ENCODE measurements at regions not wholly inside any gene's neighbourhood (a gene's known extent, or its start where the extent isn't known, plus 50 kb on each side); places are given as distances from the start of the nearest gene placed in this dataset.

GRCh38 chr10:4265964-4266363 lies 481.0 kb upstream of the KLF6 start:
- no peak for ATAC-seq (ENCODE audit: low read depth)
- no peaks in the 10 kb centered on the region for H3K9me3 ChIP-seq (ENCODE audit: severe bottlenecking)

GRCh38 chr10:4264209-4264865 lies 479.3 kb upstream of the KLF6 start:
- no peak for ATAC-seq (ENCODE audit: low read depth)
- Histone ChIP-seq H3K4me3 (ENCODE audit: severe bottlenecking) (no peak overlapping the region), H3K36me3 (ENCODE audit: low read depth) (no peaks in the 10 kb centered on the region), H3K27ac (ENCODE audit: poor library complexity, severe bottlenecking) (no peak overlapping the region), H3K9me3 (ENCODE audit: severe bottlenecking) (no peaks in the 10 kb centered on the region), H3K27me3 (ENCODE audit: insufficient read depth, poor library complexity, severe bottlenecking) (no peaks in the 10 kb centered on the region), H3K4me1 (ENCODE audit: insufficient read depth, poor library complexity, severe bottlenecking) (peaks cover 3% of the 10 kb centered on the region)
- no peak for TF ChIP-seq CTCF (IDR thresholded peaks at IDR 0.05; ENCODE audit: poor library complexity, severe bottlenecking)
- no peak for DNase-seq (ENCODE audit: low spot score)

More at GRCh38 chr10:4265964-4266363, 481.0 kb upstream of the KLF6 start:
- no peak overlapping the region for H3K27ac ChIP-seq (ENCODE audit: poor library complexity, severe bottlenecking)
- peaks cover 8% of the 10 kb centered on the region for H3K4me1 ChIP-seq (ENCODE audit: insufficient read depth, poor library complexity, severe bottlenecking)
- DNase-seq (ENCODE audit: low spot score) = no peak
- H3K36me3 ChIP-seq (ENCODE audit: low read depth) = no peaks in the 10 kb centered on the region
- H3K27me3 ChIP-seq (ENCODE audit: insufficient read depth, poor library complexity, severe bottlenecking) = no peaks in the 10 kb centered on the region
- TF ChIP-seq CTCF (IDR thresholded peaks at IDR 0.05; ENCODE audit: poor library complexity, severe bottlenecking) = no peak
- no peak overlapping the region for H3K4me3 ChIP-seq (ENCODE audit: severe bottlenecking)

- no peak overlapping the region for H3K27ac ChIP-seq (ENCODE audit: poor library complexity, severe bottlenecking)
- DNase-seq (ENCODE audit: low spot score) (no peak), ATAC-seq (ENCODE audit: low read depth) (no peak)
Observed at GRCh38 chr10:4263601-4263921, 478.6 kb upstream of the KLF6 start.

GRCh38 chr10:4262870-4263600 lies 478.0 kb upstream of the KLF6 start:
- H3K27me3 ChIP-seq (ENCODE audit: insufficient read depth, poor library complexity, severe bottlenecking) = no peaks in the 10 kb centered on the region
- H3K4me1 ChIP-seq (ENCODE audit: insufficient read depth, poor library complexity, severe bottlenecking) = peaks cover 3% of the 10 kb centered on the region
- DNase-seq (ENCODE audit: low spot score) = no peak
- TF ChIP-seq CTCF (IDR thresholded peaks at IDR 0.05; ENCODE audit: poor library complexity, severe bottlenecking) = no peak
- H3K27ac ChIP-seq (ENCODE audit: poor library complexity, severe bottlenecking) = no peak overlapping the region
- no peak overlapping the region for H3K4me3 ChIP-seq (ENCODE audit: severe bottlenecking)
- H3K36me3 ChIP-seq (ENCODE audit: low read depth) = no peaks in the 10 kb centered on the region
- ATAC-seq (ENCODE audit: low read depth) = no peak
- H3K9me3 ChIP-seq (ENCODE audit: severe bottlenecking) = no peaks in the 10 kb centered on the region

More at GRCh38 chr10:4263601-4263921, 478.6 kb upstream of the KLF6 start:
- Histone ChIP-seq H3K9me3 (ENCODE audit: severe bottlenecking) (no peaks in the 10 kb centered on the region), H3K27me3 (ENCODE audit: insufficient read depth, poor library complexity, severe bottlenecking) (no peaks in the 10 kb centered on the region), H3K36me3 (ENCODE audit: low read depth) (no peaks in the 10 kb centered on the region), H3K4me3 (ENCODE audit: severe bottlenecking) (no peak overlapping the region), H3K4me1 (ENCODE audit: insufficient read depth, poor library complexity, severe bottlenecking) (peaks cover 3% of the 10 kb centered on the region)
- no peak for TF ChIP-seq CTCF (IDR thresholded peaks at IDR 0.05; ENCODE audit: poor library complexity, severe bottlenecking)

GRCh38 chr10:4262449-4262848 lies 477.4 kb upstream of the KLF6 start:
- peaks cover 3% of the 10 kb centered on the region for H3K4me1 ChIP-seq (ENCODE audit: insufficient read depth, poor library complexity, severe bottlenecking)
- H3K27me3 ChIP-seq (ENCODE audit: insufficient read depth, poor library complexity, severe bottlenecking) = no peaks in the 10 kb centered on the region
- no peak overlapping the region for H3K27ac ChIP-seq (ENCODE audit: poor library complexity, severe bottlenecking)
- H3K9me3 ChIP-seq (ENCODE audit: severe bottlenecking) = no peaks in the 10 kb centered on the region
- ATAC-seq (ENCODE audit: low read depth) (no peak), DNase-seq (ENCODE audit: low spot score) (no peak)
- TF ChIP-seq CTCF (IDR thresholded peaks at IDR 0.05; ENCODE audit: poor library complexity, severe bottlenecking) = no peak
- no peaks in the 10 kb centered on the region for H3K36me3 ChIP-seq (ENCODE audit: low read depth)
- H3K4me3 ChIP-seq (ENCODE audit: severe bottlenecking) = no peak overlapping the region

Measured in RWPE2 (cell line).